Effector memory CD4-positive, alpha-beta T cell (primary cell): ENCODE measurements at regions not wholly inside any gene's neighbourhood (a gene's known extent, or its start where the extent isn't known, plus 50 kb on each side); places are given as distances from the start of the nearest gene placed in this dataset.
"Not testable (repeated sequence)": the region's sequence is repeated elsewhere in the genome, so short reads cannot be mapped to it uniquely, and the experiment has no call there.

ENCODE experiments used
- DNase-seq, 3 donors: peaks; one replicate each; pipeline ENCODE4 v3.0.0-alpha.2; 2020
- H3K27ac ChIP-seq: 2 replicates; pipeline ENCODE4 v1.7.0; 2013; ENCODE audit warnings: mild to moderate bottlenecking, low read length, moderate library complexity; ENCODE audit not compliant: insufficient read depth, poor library complexity, severe bottlenecking
- H3K27me3 ChIP-seq: replicated peaks from 2 replicates; pipeline ENCODE4 v1.7.0; 2013; ENCODE audit warnings: mild to moderate bottlenecking, low read length; ENCODE audit not compliant: insufficient read depth, control insufficient read depth, poor library complexity, severe bottlenecking
- H3K36me3 ChIP-seq: 2 replicates; pipeline ENCODE4 v1.7.0; 2013; ENCODE audit warnings: mild to moderate bottlenecking, low read length, moderate library complexity; ENCODE audit not compliant: control insufficient read depth, insufficient read depth
- H3K4me1 ChIP-seq: 2 replicates; pipeline ENCODE4 v1.7.0; 2013; ENCODE audit warnings: low read length, mild to moderate bottlenecking; ENCODE audit not compliant: control insufficient read depth, insufficient read depth, poor library complexity, severe bottlenecking
- H3K4me3 ChIP-seq: 2 replicates; pipeline ENCODE4 v1.7.0; 2013; ENCODE audit warnings: low read length, low read depth, mild to moderate bottlenecking; ENCODE audit not compliant: insufficient read depth, poor library complexity, severe bottlenecking
- H3K9me3 ChIP-seq: 2 replicates; pipeline ENCODE4 v1.7.0; 2013; ENCODE audit warnings: mild to moderate bottlenecking, low read length, moderate library complexity; ENCODE audit not compliant: control insufficient read depth

DNA sequence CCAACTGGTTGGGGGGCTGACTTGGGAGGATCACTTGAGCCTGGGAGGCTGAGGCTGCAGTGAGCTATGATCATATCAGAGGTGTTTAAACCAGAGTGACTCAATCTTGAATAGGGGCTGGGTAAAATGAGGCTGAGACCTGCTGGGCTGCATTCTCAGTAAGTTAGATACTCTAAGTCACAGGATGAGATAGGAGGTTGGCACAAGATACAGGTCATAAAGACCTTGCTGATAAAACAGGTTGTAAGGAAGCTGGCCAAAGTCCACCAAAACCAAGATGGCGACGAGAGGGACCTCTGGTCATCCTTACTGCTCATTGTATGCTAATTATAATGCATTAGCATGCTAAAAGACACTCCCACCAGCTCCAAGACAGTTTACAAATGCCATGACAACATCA lies 71.1 kb upstream of the BNIP2 start:
- H3K4me1 ChIP-seq, H3K27ac ChIP-seq, H3K36me3 ChIP-seq, H3K4me3 ChIP-seq, DNase-seq, H3K27me3 ChIP-seq, H3K9me3 ChIP-seq: not testable (repeated sequence)

DNA sequence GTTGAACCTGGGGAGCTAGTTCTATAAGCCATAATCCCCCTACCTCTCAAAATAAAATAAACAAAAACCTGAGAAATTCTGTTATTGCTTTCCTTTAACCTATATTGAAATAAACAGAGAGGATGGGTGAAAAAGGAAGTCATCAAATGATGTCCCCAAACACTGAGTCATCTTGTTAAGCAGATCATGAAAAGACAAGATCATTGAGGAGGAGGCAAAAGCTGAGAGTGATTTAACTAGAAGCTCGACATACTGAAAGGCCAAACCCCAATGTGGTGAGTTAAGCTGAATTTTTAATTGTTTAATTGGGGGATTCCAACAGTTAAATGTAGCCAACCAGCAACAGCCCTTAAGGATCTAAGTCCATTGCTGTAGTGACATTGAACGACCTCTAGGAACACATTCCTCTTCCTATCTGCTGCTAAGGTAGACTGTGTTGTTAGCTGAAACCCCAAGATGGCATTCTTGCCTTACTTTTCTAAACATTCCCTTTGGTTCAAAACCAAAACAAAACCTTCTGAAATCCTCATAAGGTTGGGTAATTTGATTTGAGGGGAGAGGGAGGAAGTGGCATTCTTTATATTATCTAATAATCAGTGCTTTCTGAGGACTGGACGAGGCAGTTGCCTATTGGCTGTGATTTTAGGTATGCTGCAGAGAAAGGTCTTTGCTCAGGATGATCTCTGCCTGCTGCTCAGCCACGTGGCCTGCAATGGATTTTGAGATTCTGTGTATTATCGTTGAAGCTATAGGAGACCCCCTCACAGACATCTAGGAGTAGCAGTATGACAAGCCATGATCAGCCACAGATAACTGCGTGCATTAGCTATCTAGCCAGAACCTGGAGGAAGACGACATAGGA lies 62.7 kb upstream of the BNIP2 start:
- Histone ChIP-seq H3K36me3 (no peaks in the 10 kb centered on the region), H3K27ac (no peak overlapping the region), H3K27me3 (no peaks in the 10 kb centered on the region), H3K4me3 (no peak overlapping the region), H3K4me1 (no peaks in the 10 kb centered on the region), H3K9me3 (no peaks in the 10 kb centered on the region)
- DNase-seq: no peak

DNA sequence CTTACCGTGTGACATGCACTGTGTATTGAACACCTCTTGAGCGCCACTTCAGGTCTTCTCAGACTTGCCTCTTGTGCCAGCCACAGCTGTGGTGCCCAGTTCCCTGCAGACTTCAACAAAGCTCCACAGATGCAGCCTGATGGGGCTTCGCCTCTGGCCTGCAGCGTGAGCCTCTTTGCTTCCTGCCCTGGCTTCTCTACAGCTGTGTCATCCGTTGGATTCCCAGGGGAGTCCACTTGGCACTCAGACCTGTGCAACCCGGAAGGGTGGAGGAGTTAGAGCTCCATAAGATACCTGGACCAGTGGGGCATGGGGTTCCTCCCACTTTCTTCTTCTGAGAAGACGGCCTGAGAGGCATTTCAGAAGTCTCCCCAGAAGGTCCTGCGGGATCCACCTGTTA lies 57.7 kb upstream of the BNIP2 start:
- Histone ChIP-seq H3K36me3 (no peaks in the 10 kb centered on the region), H3K9me3 (no peaks in the 10 kb centered on the region), H3K27ac (no peak overlapping the region), H3K4me1 (no peaks in the 10 kb centered on the region), H3K4me3 (no peak overlapping the region), H3K27me3 (no peaks in the 10 kb centered on the region)
- no peak for DNase-seq

DNA sequence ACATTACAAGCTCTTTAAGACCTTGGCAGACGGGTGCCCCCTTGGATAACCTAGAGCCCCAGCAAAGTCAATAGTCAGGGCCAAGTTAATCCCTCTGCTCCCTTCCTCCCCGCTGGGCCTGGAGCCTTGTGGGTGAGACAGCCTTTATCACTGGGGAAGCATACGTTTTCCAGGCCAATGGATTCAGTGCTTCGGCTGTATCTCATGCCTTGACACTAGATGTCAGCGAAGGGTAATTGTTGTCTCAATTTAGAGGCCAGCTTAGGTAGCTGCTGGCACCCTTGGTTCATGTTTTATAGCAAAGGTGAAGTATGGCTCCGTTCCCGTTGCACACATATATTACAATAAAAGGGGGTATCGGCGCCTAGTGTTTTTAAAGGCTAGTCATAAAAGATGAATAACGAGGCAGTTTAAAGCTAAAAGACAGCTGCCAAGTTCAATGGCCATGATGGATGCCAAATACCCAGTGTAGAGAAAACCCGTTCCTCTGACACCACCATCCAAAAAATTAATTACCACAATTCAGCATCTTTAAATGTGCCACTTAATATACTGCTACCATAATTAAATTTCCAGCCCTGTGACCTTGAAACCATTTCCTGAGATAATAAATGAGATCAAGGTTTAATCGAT lies 52.3 kb upstream of the BNIP2 start:
- H3K27ac ChIP-seq: no peak overlapping the region
- DNase-seq: no peak
- no peaks in the 10 kb centered on the region for H3K4me1 ChIP-seq
- H3K27me3 ChIP-seq: no peaks in the 10 kb centered on the region
- H3K36me3 ChIP-seq: no peaks in the 10 kb centered on the region
- no peak overlapping the region for H3K4me3 ChIP-seq
- no peaks in the 10 kb centered on the region for H3K9me3 ChIP-seq

DNA sequence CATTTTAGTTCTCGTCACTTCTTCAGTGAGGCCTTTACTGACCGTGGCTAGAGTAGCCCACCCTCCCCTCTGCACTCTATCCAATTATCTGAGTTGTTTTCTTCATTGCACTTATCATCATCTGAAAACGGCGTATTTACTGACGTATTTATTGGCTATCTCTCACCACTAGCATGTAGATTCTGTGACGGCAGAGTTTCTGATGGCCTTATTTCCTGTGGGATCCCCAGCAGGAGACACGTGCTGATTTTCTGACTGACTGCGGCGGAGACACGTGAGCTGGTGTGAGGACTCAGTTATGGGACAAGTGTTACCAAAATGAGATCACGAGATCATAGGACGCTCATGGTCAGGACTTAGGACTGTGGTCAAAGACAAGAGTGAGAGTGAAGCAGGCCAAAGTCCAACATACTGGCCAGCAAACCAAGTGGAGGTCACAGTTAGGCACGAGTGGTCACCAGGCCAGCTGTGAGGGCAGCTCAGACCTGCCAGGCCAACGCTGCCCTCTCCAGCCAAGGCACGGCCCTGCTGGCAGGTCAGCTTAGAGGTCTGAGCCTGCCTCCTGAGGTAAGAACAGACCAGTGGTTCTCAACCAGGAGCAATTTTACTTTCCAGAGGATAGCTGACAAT lies 50.6 kb upstream of the BNIP2 start:
- Histone ChIP-seq H3K27me3 (no peaks in the 10 kb centered on the region), H3K27ac (no peak overlapping the region), H3K9me3 (no peaks in the 10 kb centered on the region), H3K4me3 (no peak overlapping the region), H3K4me1 (no peaks in the 10 kb centered on the region), H3K36me3 (no peaks in the 10 kb centered on the region)
- DNase-seq: no peak
